Sigmoid colon (tissue), 6 donors: ENCODE measurements at regions not wholly inside any gene's neighbourhood (a gene's known extent, or its start where the extent isn't known, plus 50 kb on each side); places are given as distances from the start of the nearest gene placed in this dataset.
A peak's percentile ranks its signal among the peaks of the same experiment; 100 is the strongest.

Experiments
- DNase-seq: peaks from one replicate; pipeline ENCODE4 v3.0.0-alpha.2; 2019
- H3K27ac ChIP-seq, 4 donors: fragments of 200-600 bp; sonication (generic); one replicate each; pipeline ENCODE4 v1.5.1; 2016 to 2019; ENCODE audit warnings: mild to moderate bottlenecking in 1 of 4
- H3K27me3 ChIP-seq, 3 donors: fragments of 200-600 bp; sonication (generic); one replicate each; pipeline ENCODE4 v1.5.1; 2019; ENCODE audit warnings: mild to moderate bottlenecking in 1 of 3
- H3K36me3 ChIP-seq, 4 donors: fragments of 200-600 bp; sonication (generic); one replicate each; pipeline ENCODE4 v1.5.1; 2016 to 2019
- H3K4me1 ChIP-seq, 4 donors: fragments of 200-600 bp; sonication (generic); one replicate each; pipeline ENCODE4 v1.5.1; 2017 to 2019
- H3K4me3 ChIP-seq, 4 donors: fragments of 200-600 bp; sonication (generic); one replicate each; pipeline ENCODE4 v1.5.1; 2017 to 2019; ENCODE audit warnings: mild to moderate bottlenecking in 2 of 4, moderate library complexity in 1 of 4
- H3K9me3 ChIP-seq, 4 donors: fragments of 200-600 bp in 3 of 4; sonication (generic) in 3 of 4; one replicate each; pipeline versions ENCODE4 v1.5.1 to v1.6.1; 2013 to 2019
- CTCF ChIP-seq, 4 experiments: fragments of 450-650 bp in 3 of 4; fragments of 200-600 bp in 1 of 4; IDR thresholded peaks; one replicate each; pipeline ENCODE4 v1.5.1; 2016 to 2019; ENCODE audit warnings: antibody characterized with exemption in 4 of 4, mild to moderate bottlenecking in 3 of 4, moderate library complexity in 2 of 4
- EP300 ChIP-seq, 4 donors: sonication (generic); formaldehyde crosslinking; IDR thresholded peaks; one replicate each; pipeline ENCODE4 v1.6.1; 2017; ENCODE audit warnings: antibody characterized with exemption in 4 of 4
- POLR2A ChIP-seq, 2 donors: fragments of 450-650 bp; IDR thresholded peaks; one replicate each; pipeline ENCODE4 v1.6.1; 2016; ENCODE audit warnings: antibody characterized with exemption in 2 of 2, mild to moderate bottlenecking in 2 of 2, moderate library complexity in 2 of 2
- POLR2AphosphoS5 ChIP-seq, 4 donors: sonication (generic); formaldehyde crosslinking; IDR thresholded peaks; one replicate each; pipeline ENCODE4 v1.6.1; 2017; ENCODE audit warnings: antibody characterized with exemption in 4 of 4
- WGBS, 2 donors: extraction: QIAGEN DNeasy Blood & Tissue Kit; methylation state at CpG; one replicate each; pipeline ENCODE4 v1.1.7; 2013; 5-methylcytosine and 5-hydroxymethylcytosine counted together
- intact Hi-C: fragments of 100-400 bp; cut with DNase I; formaldehyde crosslinking; loops from one replicate; pipeline ENCODE4 v1.15.1; 2023
- donor health status: healthy with polysubstance abuse.
- donor health status: healthy.

- Histone ChIP-seq H3K27ac (peak overlapping the region in 1 of 4 donors; percentile 12), H3K4me3 (no peak overlapping the region), H3K9me3 (peaks cover 0 to 4% (median 0%) of the 10 kb centered on the region in 4 donors), H3K4me1 (peaks cover 0 to 25% (median 7%) of the 10 kb centered on the region in 4 donors), H3K27me3 (no peaks in the 10 kb centered on the region), H3K36me3 (no peaks in the 10 kb centered on the region)
- 44 to 80% methylated on average over 1 of the region's 1 CpG for WGBS, 2 donors
- TF ChIP-seq POLR2AphosphoS5 (IDR thresholded peaks at IDR 0.05) (no peak), EP300 (IDR thresholded peaks at IDR 0.05) (no peak), POLR2A (IDR thresholded peaks at IDR 0.05) (no peak), CTCF (IDR thresholded peaks at IDR 0.05) (no peak)
- intact Hi-C loops = no loop called here
- DNase-seq = no peak
Measured at GRCh38 chr7:16347827-16348192, 73.5 kb downstream of the CRPPA start.

- DNase-seq = no peak
- H3K27ac ChIP-seq = peak overlapping the region in 1 of 4 donors; percentile 12
- intact Hi-C loops = no loop called here
- H3K9me3 ChIP-seq = peaks cover 0 to 4% (median 0%) of the 10 kb centered on the region in 4 donors
- peaks cover 0 to 25% (median 7%) of the 10 kb centered on the region in 4 donors for H3K4me1 ChIP-seq
- WGBS, 2 donors = 93% methylated on average over 1 of the region's 1 CpG
- H3K36me3 ChIP-seq = no peaks in the 10 kb centered on the region
- H3K4me3 ChIP-seq = no peak overlapping the region
- H3K27me3 ChIP-seq = no peaks in the 10 kb centered on the region
- TF ChIP-seq CTCF (IDR thresholded peaks at IDR 0.05) (no peak), EP300 (IDR thresholded peaks at IDR 0.05) (no peak), POLR2AphosphoS5 (IDR thresholded peaks at IDR 0.05) (no peak), POLR2A (IDR thresholded peaks at IDR 0.05) (no peak)
Measured at GRCh38 chr7:16347066-16347826, 74.1 kb downstream of the CRPPA start.

GRCh38 chr7:16345979-16346958 is 75.1 kb downstream of the CRPPA start:
- H3K36me3 ChIP-seq = no peaks in the 10 kb centered on the region
- DNase-seq = no peak
- TF ChIP-seq POLR2A (IDR thresholded peaks at IDR 0.05) (no peak), POLR2AphosphoS5 (IDR thresholded peaks at IDR 0.05) (no peak), EP300 (IDR thresholded peaks at IDR 0.05) (no peak), CTCF (IDR thresholded peaks at IDR 0.05) (no peak)
- peaks cover 0 to 4% (median 0%) of the 10 kb centered on the region in 4 donors for H3K9me3 ChIP-seq
- no peak overlapping the region for H3K27ac ChIP-seq
- H3K27me3 ChIP-seq = no peaks in the 10 kb centered on the region
- 25 to 61% methylated on average over 5 of the region's 5 CpGs for WGBS, 2 donors
- intact Hi-C loops = no loop called here
- H3K4me3 ChIP-seq = no peak overlapping the region
- peaks cover 0 to 25% (median 7%) of the 10 kb centered on the region in 4 donors for H3K4me1 ChIP-seq

GRCh38 chr7:16344927-16345326 is 76.4 kb downstream of the CRPPA start:
- intact Hi-C loops = no loop called here
- H3K4me3 ChIP-seq = no peak overlapping the region
- TF ChIP-seq EP300 (IDR thresholded peaks at IDR 0.05) (no peak), POLR2AphosphoS5 (IDR thresholded peaks at IDR 0.05) (no peak), POLR2A (IDR thresholded peaks at IDR 0.05) (no peak), CTCF (IDR thresholded peaks at IDR 0.05) (no peak)
- no peak for DNase-seq
- no peaks in the 10 kb centered on the region for H3K36me3 ChIP-seq
- peaks cover 0 to 25% (median 7%) of the 10 kb centered on the region in 4 donors for H3K4me1 ChIP-seq
- no peak overlapping the region for H3K27ac ChIP-seq
- peaks cover 0 to 4% (median 0%) of the 10 kb centered on the region in 4 donors for H3K9me3 ChIP-seq
- no peaks in the 10 kb centered on the region for H3K27me3 ChIP-seq
- 33 to 59% methylated on average over 1 of the region's 1 CpG for WGBS, 2 donors
